Stimulated activated CD4-positive, alpha-beta T cell treated with anti-CD3 and anti-CD28 coated beads, TNF-alpha, amount 100 ng/mL, for 24 hours (primary cell): ENCODE measurements at regions not wholly inside any gene's neighbourhood (a gene's known extent, or its start where the extent isn't known, plus 50 kb on each side); places are given as distances from the start of the nearest gene placed in this dataset.

Experiments used
- DNase-seq, 3 experiments: peaks; one replicate each; pipeline ENCODE4 v3.0.0-alpha.2; 2020; ENCODE audit warnings: low read depth in 3 of 3

DNA sequence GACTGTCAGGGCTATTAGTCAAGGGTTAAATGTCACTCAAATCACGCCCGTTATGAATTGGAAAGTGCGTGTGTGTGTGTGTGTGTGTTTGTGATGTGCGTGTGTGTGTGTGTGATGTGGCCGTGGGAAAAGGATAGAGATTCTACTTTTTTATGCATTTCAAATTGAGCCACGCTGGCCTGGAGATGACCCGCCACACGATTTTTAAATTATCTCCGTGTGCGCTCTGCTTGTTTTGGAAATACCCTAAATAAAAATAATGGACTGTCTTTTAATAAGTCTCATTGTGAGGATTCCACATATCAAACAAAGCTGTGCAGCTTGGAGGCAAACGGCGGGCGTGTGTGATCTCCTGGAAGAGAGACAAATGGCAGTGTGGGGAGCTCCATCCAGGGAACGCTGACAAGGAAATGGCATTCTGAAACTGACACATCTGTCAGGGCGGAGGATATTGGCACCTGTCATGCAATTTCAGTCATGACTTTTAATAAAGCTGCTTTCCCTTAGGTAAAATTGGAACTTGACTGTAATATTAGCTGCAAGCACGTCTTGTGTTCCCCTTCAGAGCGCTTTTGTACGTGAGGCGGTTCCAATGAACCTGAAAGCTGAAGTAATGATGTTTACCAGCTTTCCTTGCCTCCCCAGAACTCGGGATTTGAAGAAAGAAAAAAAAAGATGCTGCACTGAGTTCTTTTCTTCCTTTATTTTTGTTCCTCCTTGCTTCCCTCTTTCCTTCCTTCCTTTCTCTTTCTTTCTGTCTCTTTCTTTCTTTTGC is 381.8 kb upstream of the SMIM21 start:
- DNase-seq = no peak

DNA sequence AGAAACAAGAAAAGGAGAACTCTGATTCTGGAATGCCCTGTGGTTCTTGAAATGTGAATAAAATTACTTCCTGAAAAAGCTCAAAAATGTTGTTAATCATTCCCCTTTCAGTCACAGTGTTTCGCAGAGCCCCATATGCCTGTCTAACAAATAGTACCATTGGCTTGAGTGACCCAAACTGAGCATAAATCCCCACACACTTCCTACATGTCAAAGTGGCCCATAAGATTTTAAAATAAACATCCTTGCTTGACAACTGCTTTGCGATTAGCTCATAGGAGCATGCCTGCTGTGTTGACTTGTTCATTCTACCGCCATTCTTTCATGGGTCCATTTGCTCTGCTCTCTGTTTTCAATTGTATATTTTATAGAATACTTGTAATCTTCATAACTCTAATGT is 377.8 kb upstream of the SMIM21 start:
- no peak for DNase-seq

DNA sequence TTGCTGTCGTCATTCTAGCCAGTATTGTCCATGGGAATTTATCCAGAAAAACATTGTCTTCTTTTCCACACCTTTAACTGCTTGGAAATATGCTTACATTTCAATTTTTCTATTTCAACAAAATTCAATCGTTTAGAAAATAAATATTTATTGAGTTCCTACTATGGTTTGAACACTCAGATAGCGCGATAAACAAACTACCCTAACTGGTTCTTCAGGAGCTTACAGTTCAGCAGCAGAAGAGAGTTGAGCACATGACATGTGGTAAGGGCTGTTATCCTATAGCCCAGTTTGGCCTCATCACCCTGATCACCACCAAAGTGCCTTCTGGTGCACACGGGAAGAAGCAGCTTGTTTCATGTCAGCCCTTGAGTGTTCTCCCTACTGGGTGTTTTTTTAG is 375.2 kb upstream of the SMIM21 start:
- no peak for DNase-seq

DNA sequence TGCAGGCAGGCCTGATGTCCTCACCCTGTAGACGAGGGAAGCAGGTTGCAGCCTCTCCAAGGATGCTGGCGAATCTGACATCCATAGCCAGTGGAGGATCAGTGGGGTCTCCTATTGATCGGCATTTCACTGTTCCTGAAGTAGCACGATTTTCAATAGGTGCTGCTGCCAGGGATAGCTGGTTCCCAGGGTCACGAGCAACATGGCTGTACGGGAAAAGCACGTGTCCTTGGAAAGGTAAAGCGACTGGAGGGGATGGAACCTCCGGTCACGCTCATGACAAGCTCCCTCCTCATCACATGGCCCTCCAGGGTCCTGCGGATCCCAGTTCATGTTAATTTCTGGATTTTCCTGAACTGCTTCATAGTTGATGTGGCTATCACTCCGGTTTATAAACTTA is 373.7 kb upstream of the SMIM21 start:
- DNase-seq = no peak

DNA sequence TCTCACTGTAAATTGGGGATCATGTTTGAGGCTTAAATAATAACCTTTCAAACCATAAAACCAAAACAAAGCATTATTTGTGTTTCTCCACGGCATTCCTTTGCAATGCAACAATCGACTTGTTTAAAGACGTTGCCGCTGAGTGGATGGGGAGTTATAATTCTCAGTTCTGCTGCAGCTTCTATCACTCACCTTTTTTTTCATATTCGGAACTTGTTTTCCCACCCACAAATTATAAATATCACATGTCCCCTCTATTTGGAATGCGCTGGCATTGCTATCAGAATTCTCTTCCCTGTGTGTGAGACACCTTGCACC is 372.8 kb upstream of the SMIM21 start:
- no peak for DNase-seq

DNA sequence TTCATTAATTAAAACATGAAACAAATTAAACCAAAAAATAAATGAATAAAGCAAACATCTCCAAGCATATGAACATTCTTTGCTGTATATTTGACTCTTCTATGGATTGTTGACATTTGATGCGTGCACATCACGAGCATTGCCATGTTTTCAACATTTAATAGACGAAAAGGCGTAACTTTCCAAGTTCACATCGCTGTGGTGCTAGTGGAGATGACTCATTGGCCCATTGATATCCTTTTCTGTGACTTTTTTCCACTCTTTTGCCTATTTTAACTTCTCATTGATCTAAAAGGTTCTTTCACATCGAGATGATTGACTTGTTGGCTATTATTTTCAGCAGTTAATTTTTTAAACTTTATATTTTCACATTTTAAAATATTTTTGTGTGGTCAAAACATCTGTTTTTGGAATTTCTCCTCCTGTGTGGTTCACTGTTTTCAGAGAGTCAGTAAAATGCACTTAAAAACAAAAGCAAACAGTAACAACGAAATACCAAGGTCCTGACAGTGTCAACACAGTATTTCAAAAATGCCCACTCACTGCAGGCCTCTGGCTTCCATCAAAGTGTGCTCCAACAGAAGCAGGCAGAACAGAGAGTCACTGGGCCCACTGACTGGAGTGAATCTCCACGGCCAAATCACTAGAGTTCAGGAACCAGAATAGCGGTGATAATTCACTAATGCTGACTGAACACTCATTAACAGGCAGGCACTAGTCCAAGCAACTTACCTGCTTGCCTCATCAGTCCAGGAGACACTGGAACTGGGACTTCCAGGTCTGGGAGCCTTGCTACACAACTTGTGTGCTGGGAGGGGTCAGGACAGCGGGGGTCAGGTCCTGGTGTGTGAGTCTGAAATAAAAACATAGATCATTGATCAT is 372.2 kb upstream of the SMIM21 start:
- no peak for DNase-seq

DNA sequence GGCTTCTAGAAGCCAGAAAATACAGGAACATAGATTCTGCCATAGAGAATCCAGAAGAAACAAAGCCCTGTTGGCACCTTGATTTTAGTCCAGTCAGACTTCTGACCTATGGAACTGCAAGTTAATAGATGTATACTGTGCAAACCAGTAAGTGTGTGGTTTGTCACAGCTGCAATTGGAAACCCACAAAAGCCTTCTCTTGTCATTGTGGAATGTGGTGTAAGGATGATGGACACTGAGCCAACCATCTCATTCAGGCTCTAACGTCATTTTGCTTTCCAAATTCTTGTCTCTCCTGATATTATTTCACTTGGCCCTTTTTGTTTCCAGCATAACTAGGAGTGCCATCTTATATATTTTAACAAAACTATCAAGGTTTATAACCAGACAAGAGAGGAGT is 369.5 kb upstream of the SMIM21 start:
- no peak for DNase-seq

DNA sequence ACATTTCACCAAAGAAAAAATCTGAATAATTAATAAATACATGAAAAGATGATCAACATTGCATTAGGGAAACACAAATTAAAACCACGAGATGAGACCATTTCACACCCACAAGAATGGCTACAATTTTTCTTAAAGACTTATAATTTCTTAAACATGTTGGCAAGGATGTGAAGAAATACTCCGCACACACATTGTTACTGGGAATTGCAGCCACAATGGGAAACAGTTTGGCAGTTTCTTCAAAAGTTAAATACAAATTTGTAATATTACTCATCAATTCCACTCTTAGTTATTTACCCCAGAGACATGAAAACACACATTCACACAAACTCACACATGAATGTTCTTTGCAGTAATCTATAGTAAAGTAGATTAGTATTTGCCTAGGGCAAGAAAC is 363.3 kb upstream of the SMIM21 start:
- no peak for DNase-seq

DNA sequence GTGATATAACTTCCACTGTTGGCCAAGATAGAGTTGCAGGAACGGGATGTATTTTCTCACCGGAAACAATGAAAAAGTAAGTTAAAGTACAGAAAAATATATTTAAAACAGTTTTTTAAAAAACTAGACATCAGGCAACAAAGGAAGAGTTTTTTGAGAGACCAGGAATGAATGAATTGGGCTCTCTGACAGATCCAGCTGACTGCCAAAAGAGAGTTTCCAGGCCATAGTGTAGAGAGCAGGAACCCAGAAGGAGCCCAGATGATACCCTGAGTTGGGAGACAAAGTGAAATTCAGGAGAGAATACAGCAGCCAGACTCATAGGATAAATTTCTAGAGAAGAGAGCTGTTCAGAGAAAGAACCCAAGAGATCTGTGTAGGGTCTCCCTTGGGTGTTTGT is 362.6 kb upstream of the SMIM21 start:
- DNase-seq = no peak

DNA sequence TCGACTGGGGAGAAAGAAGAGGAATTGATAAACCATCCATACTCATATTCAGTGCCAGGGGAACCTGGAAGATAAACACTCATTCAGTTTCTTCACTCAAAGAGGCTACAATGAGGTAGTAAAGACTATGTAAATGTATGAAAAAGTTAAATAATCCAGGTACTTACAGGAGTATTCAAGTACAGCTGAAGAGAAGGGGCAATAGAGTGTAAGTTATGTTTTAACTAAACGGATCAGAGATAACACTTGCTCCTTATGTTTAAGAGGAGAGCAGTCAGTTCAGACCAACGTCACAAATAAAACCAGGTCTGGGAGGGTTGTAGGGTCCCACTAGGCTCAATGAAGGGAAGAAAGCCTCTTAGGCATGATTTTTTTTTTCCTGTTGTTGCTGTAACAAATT is 358.3 kb upstream of the SMIM21 start:
- no peak for DNase-seq

DNA sequence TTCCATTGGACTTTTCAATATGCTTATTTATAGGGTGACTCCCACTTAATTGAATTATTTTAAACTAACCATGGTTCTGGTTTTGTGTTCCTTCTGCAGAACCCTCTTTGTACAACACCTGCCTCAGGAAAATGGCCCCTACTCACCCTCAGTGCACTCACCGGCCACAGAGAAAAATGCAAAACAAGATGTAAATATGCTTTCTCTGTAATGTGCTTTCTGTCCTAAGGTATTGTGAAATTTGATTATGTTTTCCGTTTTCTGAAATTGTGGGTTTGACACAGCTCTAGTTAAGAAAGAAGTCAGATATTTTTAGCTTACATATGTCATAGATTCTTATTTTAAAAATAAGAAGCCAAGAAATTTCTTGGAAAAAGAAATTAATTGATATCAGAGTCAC is 357.7 kb upstream of the SMIM21 start:
- DNase-seq = no peak

DNA sequence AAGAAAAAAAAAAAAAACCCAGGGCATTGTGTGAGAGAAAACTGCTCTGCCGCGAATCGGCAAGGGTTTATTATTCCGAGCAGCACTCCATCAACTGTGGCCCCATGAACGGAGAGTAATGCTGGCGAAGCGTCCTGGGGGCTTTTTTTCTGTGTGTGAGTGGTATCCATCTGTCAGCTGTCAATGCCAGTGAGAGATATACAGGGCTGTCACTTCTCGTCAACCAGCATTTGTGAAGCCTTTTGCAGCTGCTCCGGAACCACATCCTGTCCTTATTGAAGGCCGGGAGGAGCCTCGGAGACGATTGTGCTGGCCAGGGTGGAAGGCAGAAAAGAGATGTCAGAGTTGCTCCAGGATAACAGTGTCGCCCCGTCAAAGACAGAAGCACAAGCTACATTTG is 356.9 kb upstream of the SMIM21 start:
- no peak for DNase-seq

DNA sequence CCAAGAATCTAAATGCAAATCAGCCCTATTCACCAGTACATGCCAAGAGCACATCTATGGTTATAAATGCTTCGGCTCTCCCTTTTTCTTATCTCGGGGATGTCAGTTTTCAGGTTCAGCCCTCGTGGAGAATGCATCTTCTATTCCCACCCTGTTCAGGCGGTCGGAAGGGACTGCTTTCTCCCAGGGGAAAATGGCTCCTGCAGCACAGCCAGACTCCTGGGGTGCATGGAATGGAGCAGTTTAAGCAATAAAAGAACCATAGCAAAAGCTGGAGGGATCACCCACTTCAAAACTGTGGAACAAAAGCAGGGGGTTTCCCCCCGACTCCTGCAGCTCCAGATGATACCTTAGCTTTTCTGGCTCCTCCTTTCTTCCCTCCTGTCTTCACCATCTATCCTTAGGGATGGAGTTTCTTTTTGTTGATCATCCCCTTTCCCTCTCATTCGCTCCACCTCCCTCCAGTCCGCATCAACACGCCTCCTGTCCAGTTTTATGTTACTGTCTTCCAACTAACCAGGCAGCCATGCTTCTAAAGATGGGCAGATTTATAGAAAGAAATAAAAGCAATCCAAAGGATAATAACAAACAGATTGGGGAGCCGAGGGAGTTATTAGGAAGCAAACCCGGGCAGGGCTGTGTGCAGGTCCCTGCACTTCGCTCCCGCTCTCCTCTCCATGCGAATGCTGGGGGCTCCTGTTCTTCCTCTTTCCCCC is 356.2 kb upstream of the SMIM21 start:
- DNase-seq = no peak

DNA sequence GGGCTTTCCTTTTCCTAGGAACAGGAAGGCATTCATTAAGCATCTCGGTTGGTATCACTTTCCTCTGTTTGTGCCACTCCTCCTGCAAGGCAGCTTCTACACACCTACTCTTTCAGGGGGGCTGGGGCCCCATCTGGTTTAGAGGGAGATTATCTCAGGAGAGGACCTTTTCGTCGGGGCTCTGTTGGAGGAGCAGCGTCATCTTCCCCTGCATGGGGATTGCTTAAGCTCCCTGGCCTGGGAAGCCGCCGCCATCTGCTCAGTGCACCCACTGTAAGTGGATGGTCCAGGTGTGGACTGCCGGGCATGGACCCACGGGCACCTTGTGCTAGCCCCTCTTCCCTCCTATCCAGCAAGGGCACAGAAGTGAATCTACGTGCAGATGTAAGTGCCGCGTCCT is 355.3 kb upstream of the SMIM21 start:
- DNase-seq = no peak

DNA sequence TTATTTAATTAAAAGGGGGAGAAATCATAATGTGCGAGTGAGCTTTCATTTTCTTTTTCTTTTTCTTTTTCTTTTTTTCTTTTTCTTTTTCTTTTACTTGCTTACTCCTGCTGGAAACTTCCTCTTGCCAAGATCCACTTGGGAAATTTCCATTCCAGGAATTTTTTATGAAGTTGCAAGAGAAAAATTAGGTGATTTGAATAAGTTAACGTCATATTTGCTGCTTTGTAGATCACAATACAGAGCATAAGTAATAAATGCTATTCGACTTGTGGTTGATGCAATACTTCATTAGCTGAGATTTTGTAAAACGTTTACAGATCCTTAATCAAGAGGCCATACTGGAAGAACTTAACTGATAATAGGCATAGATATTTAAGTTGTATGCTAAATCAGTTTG is 354.7 kb upstream of the SMIM21 start:
- DNase-seq = no peak

DNA sequence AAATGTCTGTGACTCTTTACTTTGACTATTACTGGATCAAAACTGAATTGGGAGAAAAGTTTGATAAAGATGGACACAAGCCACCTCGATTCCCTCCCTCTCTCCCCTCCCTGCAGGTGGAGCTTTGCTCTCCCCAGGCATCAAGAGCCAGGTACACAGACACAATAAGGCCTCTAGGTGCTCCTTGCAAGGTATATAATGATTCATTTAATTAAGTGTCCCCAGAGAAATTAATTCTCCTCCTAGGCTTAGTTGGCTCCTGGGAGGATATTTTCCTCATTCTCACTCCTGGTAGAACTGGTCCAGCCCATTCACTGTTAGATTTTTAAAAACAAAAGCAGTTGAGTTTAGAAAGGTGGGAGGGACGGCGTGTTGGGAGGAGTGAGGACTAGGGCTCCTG is 352.4 kb upstream of the SMIM21 start:
- no peak for DNase-seq

DNA sequence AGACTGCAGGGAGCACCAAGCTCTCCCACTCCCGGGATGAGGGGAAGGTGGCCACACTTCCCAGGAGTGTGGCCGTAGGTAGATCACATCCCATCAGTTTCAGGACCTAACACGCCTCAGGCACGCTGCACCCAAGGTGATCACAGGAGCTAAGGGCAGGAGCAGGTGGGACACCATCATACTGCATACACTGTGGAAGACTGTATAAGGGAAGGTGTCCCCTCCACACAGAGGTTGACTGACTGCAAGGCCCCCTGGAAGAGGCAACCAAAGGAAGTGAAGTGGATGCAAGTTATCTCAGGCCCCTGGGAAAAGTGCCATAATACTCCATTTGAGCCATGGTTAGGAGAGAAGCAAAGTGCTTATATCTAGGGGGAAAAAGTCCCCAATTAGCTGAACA is 351.9 kb upstream of the SMIM21 start:
- DNase-seq = no peak

DNA sequence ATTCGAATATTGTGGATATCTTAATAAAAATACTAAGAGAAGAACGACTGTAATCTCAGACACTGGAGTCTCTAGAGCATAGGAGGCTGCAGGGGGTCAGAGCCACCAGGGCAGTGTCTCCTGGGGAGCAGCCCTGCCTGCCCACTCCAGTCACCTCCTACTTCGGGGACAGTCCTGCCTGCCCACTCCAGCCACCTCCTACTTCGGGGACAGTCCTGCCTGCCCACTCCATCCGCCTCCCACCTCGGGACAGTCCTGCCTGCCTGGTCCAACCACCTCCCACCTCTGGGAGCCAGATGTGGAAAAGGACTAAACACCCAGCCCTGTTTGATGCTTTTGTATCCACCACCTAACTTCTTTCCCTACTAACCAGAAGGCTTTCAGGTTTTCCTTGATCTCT is 350.1 kb upstream of the SMIM21 start:
- no peak for DNase-seq

DNA sequence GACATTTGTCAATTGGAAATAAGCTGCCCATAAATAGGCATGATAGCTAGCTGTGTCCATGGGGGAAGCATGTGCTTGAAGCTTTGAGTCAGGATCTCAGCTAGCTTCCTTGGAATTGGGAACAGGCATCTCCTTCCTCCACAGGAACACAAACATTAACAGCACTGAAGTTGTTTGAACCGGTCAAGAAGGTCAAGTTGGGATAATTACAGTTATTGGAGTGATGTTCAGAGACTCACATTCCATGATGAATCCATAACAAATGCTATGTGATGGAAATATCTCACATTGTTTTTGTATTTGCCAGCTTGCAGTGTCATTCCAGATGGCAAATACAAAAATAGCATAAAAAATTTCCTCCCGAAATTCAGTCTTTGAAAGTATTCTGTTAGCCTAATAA is 347.6 kb upstream of the SMIM21 start:
- DNase-seq = no peak

DNA sequence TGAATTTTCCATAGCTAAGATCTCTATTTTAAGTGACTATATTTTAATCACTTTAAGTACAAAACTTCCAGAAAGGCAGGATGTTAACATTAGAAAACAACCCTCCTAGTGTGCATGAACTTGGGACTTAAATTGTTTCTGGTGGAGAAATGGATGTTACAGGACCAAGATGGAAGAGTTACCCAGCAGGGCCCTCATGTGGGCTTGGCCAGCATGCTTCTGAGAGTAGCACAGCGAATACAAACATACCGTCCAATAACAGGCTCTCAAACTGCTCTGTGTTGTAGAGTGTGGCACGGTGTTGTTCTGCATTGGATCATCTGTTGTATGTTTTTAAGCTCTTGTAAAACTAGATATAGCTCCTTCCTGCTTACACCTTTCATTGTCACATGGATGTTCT is 346.1 kb upstream of the SMIM21 start:
- DNase-seq = no peak

DNA sequence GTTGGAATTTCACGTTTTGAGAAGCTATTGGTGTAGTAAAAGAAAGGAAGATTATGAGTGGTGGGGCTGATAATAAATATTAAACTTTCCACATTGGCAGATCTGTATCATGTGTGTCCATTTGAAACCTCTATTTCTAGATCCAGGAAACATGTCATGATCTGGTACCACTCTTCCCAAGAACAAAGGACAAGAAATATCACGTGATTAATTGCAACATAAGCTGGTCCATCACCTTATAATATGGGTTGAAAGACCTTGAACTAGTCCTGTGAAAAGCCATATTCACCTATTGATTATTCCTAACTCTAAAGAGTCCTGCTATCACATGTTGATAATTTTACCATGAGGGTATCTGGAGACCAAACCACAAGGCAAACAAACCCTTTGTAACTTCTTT is 335.3 kb upstream of the SMIM21 start:
- no peak for DNase-seq

DNA sequence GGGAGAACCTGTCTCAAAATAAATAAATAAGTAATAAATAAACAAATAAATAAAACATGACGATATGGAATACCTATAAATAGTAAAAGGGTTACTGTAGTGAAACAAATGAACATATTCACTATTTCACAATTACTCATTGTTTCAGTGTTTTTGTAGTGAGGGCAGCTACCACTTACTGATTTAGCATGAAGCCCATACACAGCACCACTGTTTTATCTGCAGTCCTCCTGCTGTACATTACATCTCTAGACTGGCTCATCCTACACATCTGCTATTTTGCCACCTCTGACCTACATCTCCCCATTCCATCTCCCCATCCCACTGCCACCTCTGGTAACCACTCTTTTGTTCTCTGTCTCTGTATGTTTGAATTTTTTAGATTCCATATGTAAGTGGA is 332.7 kb upstream of the SMIM21 start:
- DNase-seq = no peak

DNA sequence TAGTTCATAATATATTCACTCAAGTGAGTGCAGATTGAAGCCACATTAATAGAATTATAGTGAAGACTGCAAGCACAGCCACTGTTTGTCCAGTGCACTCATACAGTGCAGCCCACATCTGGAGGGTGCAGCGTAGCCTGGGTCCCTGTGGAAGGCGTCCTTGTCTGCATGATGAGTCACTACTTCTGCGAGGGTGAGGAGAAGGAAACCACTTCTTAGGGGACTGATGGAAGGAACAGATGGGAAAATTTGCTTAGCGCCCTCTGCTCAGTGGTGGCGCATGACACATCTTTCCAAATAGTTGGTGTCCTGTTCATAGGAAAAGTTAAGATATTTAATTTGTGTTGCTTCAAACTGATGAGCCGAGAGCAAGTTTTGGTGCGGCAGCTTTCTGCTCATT is 330.4 kb upstream of the SMIM21 start:
- DNase-seq = no peak
